NCI-H774 (cell line): ENCODE measurements at regions not wholly inside any gene's neighbourhood (a gene's known extent, or its start where the extent isn't known, plus 50 kb on each side); places are given as distances from the start of the nearest gene placed in this dataset.

ENCODE experiments used
- DNase-seq: peaks from one replicate; lab custom pipeline; 2025; lab: John Stamatoyannopoulos, UW

- no peak for DNase-seq
Observed at GRCh38 chr3:10555263-10555662, 49.9 kb upstream of the ATP2B2 start.

GRCh38 chr3:10556312-10556711 is 50.9 kb upstream of the ATP2B2 start:
- DNase-seq, result no peak

GRCh38 chr3:10557250-10557649 is 51.9 kb upstream of the ATP2B2 start:
- DNase-seq, result no peak

- DNase-seq, result no peak
Observed at GRCh38 chr3:10557781-10558373, 52.5 kb upstream of the ATP2B2 start.

GRCh38 chr3:10558736-10559135 is 53.4 kb upstream of the ATP2B2 start:
- no peak for DNase-seq

- DNase-seq, result no peak
Observed at GRCh38 chr3:10560060-10560861, 54.9 kb upstream of the ATP2B2 start.

- no peak for DNase-seq
Observed at GRCh38 chr3:10561162-10561945, 56.0 kb upstream of the ATP2B2 start.

GRCh38 chr3:10561946-10562560 is 56.7 kb upstream of the ATP2B2 start:
- DNase-seq, result no peak

GRCh38 chr3:10563396-10563795 is 58.0 kb upstream of the ATP2B2 start:
- DNase-seq, result no peak

- DNase-seq, result no peak
Observed at GRCh38 chr3:10565814-10566213, 60.4 kb upstream of the ATP2B2 start.

GRCh38 chr3:10566451-10566850 is 61.1 kb upstream of the ATP2B2 start:
- DNase-seq, result no peak

- DNase-seq, result no peak
Observed at GRCh38 chr3:10568549-10568948, 63.2 kb upstream of the ATP2B2 start.

- no peak for DNase-seq
Observed at GRCh38 chr3:10570196-10570946, 65.0 kb upstream of the ATP2B2 start.

- no peak for DNase-seq
Observed at GRCh38 chr3:10574101-10574620, 68.8 kb upstream of the ATP2B2 start.

GRCh38 chr3:10575601-10576160 is 70.3 kb upstream of the ATP2B2 start:
- DNase-seq, result no peak

GRCh38 chr3:10577486-10577885 is 72.1 kb upstream of the ATP2B2 start:
- DNase-seq, result no peak

GRCh38 chr3:10580426-10580825 is 75.0 kb upstream of the ATP2B2 start:
- DNase-seq, result no peak

- no peak for DNase-seq
Observed at GRCh38 chr3:10581251-10581650, 75.9 kb upstream of the ATP2B2 start.

- DNase-seq, result no peak
Observed at GRCh38 chr3:10581716-10582115, 76.3 kb upstream of the ATP2B2 start.

- no peak for DNase-seq
Observed at GRCh38 chr3:10582733-10583132, 77.3 kb upstream of the ATP2B2 start.
